ENCODE measurements at regions not wholly inside any gene's neighbourhood (a gene's known extent, or its start where the extent isn't known, plus 50 kb on each side); places are given as distances from the start of the nearest gene placed in this dataset.

GRCh38 chr6:67766057-67766456, 869.0 kb upstream of the ADGRB3 start:
- no peak for TF ChIP-seq EP300 (IDR thresholded peaks at IDR 0.05; ENCODE audit: borderline replicate concordance)
- TF ChIP-seq USF1 (IDR thresholded peaks at IDR 0.05), result no peak
- TF ChIP-seq RAD21 (IDR thresholded peaks at IDR 0.05; ENCODE audit: low read depth), result no peak
- no peak for TF ChIP-seq ZBTB7A (IDR thresholded peaks at IDR 0.05; ENCODE audit: low read depth)
- TF ChIP-seq REST (IDR thresholded peaks at IDR 0.05; ENCODE audit: low read depth), result no peak
- no peak for TF ChIP-seq TCF12 (IDR thresholded peaks at IDR 0.05; ENCODE audit: low read depth)
- TF ChIP-seq NFIC (IDR thresholded peaks at IDR 0.05), result no peak
- TF ChIP-seq YY1 (IDR thresholded peaks at IDR 0.05; ENCODE audit: low read depth), result no peak

DNA sequence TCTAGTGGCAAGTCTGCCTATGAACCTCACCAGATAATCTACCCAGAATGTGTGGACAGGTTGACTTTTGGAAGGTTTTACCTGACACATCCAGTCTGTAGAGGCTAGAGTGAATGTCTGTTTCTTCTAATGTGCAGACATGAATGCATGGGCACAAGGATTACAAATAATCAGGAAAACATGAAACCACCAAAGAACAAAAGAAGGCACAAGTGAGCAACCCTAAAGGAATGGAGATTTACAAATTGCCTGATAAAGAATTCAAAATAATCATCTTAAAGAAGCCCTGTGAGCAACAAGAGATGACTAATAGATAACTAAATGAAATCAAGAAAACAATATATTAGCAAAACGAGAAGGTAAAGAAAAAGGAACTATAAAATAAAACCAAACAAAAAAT, 876.1 kb upstream of the ADGRB3 start:
- TF ChIP-seq RAD21 (IDR thresholded peaks at IDR 0.05; ENCODE audit: low read depth), result no peak

- no peak for TF ChIP-seq REST (IDR thresholded peaks at IDR 0.05; ENCODE audit: low read depth)
- TF ChIP-seq USF1 (IDR thresholded peaks at IDR 0.05), result no peak
- no peak for TF ChIP-seq RAD21 (IDR thresholded peaks at IDR 0.05; ENCODE audit: low read depth)
- no peak for TF ChIP-seq EP300 (IDR thresholded peaks at IDR 0.05; ENCODE audit: borderline replicate concordance)
- TF ChIP-seq TEAD4 (IDR thresholded peaks at IDR 0.05), result no peak
Measured at GRCh38 chr6:67757465-67758033, 877.5 kb upstream of the ADGRB3 start.

- no peak for TF ChIP-seq TCF12 (IDR thresholded peaks at IDR 0.05; ENCODE audit: low read depth)
- no peak for TF ChIP-seq CEBPB (IDR thresholded peaks at IDR 0.05)
- no peak for TF ChIP-seq EP300 (IDR thresholded peaks at IDR 0.05; ENCODE audit: borderline replicate concordance)
- TF ChIP-seq CREB1 (IDR thresholded peaks at IDR 0.05; ENCODE audit: low read depth), result no peak
- no peak for TF ChIP-seq REST (IDR thresholded peaks at IDR 0.05; ENCODE audit: low read depth)
- TF ChIP-seq ZBTB7A (IDR thresholded peaks at IDR 0.05; ENCODE audit: low read depth), result no peak
- no peak for TF ChIP-seq USF1 (IDR thresholded peaks at IDR 0.05)
- no peak for TF ChIP-seq YY1 (IDR thresholded peaks at IDR 0.05; ENCODE audit: low read depth)
- no peak for TF ChIP-seq TAF1 (IDR thresholded peaks at IDR 0.05; ENCODE audit: low read depth)
- TF ChIP-seq TEAD4 (IDR thresholded peaks at IDR 0.05), result no peak
- TF ChIP-seq, protein P1, sequence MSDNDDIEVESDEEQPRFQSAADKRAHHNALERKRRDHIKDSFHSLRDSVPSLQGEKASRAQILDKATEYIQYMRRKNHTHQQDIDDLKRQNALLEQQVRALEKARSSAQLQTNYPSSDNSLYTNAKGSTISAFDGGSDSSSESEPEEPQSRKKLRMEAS (IDR thresholded peaks at IDR 0.05), result no peak
- no peak for TF ChIP-seq RAD21 (IDR thresholded peaks at IDR 0.05; ENCODE audit: low read depth)
- TF ChIP-seq NFIC (IDR thresholded peaks at IDR 0.05), result no peak
- no peak for TF ChIP-seq EGR1 (IDR thresholded peaks at IDR 0.05)
- TF ChIP-seq FOXM1 (IDR thresholded peaks at IDR 0.05; ENCODE audit: borderline replicate concordance, low read depth), result no peak
Measured at GRCh38 chr6:67748521-67748920, 886.6 kb upstream of the ADGRB3 start.

GRCh38 chr6:67736816-67737215, 898.3 kb upstream of the ADGRB3 start:
- TF ChIP-seq ZBTB7A (IDR thresholded peaks at IDR 0.05; ENCODE audit: low read depth), result no peak
- TF ChIP-seq TEAD4 (IDR thresholded peaks at IDR 0.05), result no peak
- no peak for TF ChIP-seq CREB1 (IDR thresholded peaks at IDR 0.05; ENCODE audit: low read depth)
- TF ChIP-seq YY1 (IDR thresholded peaks at IDR 0.05; ENCODE audit: low read depth), result no peak
- TF ChIP-seq REST (IDR thresholded peaks at IDR 0.05; ENCODE audit: low read depth), result no peak
- no peak for TF ChIP-seq NFIC (IDR thresholded peaks at IDR 0.05)
- no peak for TF ChIP-seq EGR1 (IDR thresholded peaks at IDR 0.05)
